Activated naive CD8-positive, alpha-beta T cell treated with anti-CD3 and anti-CD28 coated beads, Interleukin-2, amount 10 ng/mL, durations not matched to agents 7 days and 5 days (primary cell): ENCODE measurements at regions not wholly inside any gene's neighbourhood (a gene's known extent, or its start where the extent isn't known, plus 50 kb on each side); places are given as distances from the start of the nearest gene placed in this dataset.
"Not testable (repeated sequence)": the region's sequence is repeated elsewhere in the genome, so short reads cannot be mapped to it uniquely, and the experiment has no call there.

Experiments
- ATAC-seq: fragments of 150-1000 bp; cut with Tn5 transposase; one replicate; pipeline ENCODE4 v1.10.0; 2021; ENCODE audit warnings: low read depth, moderate library complexity
- POLR2A ChIA-PET: fragments of 350-600 bp; sonication (Branson Sonifier 250); formaldehyde crosslinking; loops from one replicate; lab custom pipeline; 2021; ENCODE audit warnings: antibody characterized with exemption; lab: Charles Lee
- DNase-seq: peaks from one replicate; pipeline ENCODE4 v3.0.0; 2021
- H3K27ac Mint-ChIP-seq: one replicate; pipeline ENCODE4 v1.8.0; 2022; ENCODE audit warnings: mild to moderate bottlenecking, mixed read lengths
- H3K27me3 Mint-ChIP-seq: one replicate; pipeline ENCODE4 v1.8.0; 2022; ENCODE audit warnings: mild to moderate bottlenecking, moderate library complexity, mixed read lengths
- H3K36me3 Mint-ChIP-seq: one replicate; pipeline ENCODE4 v1.8.0; 2021; ENCODE audit warnings: mild to moderate bottlenecking, mixed read lengths
- H3K4me1 Mint-ChIP-seq: one replicate; pipeline ENCODE4 v1.8.0; 2021; ENCODE audit warnings: mixed read lengths
- H3K4me3 Mint-ChIP-seq: one replicate; pipeline ENCODE4 v1.8.0; 2022; ENCODE audit warnings: mild to moderate bottlenecking, moderate library complexity, mixed read lengths
- H3K9me3 Mint-ChIP-seq: one replicate; pipeline ENCODE4 v1.8.0; 2021; ENCODE audit warnings: mixed read lengths

DNA sequence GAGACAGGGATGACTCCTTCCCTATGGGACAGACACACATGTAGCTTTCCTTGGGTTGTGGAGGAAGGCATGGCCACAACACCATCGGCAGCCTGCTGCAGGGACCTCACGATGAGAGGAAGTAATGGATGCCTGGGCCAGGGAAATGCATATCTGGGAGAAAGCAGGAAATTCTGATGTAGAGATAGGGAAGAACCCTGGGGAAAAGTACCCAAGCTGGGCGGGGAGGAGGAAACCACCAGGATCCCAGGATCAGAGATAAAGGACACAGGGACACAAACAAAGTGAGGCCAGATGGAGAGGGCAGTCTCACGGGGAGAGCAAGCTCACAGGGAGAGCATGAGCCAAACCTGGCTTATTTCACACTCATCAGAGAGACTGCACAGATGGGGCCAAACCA lies 294.7 kb upstream of the TEKT4 start:
- H3K9me3 Mint-ChIP-seq, ATAC-seq, POLR2A ChIA-PET, H3K36me3 Mint-ChIP-seq, DNase-seq, H3K4me1 Mint-ChIP-seq, H3K4me3 Mint-ChIP-seq, H3K27me3 Mint-ChIP-seq, H3K27ac Mint-ChIP-seq: not testable (repeated sequence)

DNA sequence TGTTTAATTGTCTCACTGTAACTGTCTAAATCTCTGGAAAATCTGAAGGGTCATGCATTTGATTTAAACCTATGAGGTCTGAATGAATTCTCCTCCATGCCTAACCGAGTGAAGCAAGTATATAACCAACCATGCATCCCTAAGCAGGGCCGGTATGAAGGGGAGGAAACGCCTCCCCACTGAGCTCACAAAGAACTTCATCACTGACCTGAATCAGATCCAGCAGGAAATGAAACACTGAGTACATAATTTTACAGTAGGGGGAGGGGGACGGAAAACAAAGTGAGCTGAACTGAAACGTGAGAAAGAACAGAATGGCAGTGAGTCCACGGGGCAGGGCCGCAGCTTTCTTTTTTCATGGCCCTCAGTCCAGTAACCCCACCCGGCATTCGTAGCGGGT lies 294.1 kb upstream of the TEKT4 start:
- H3K36me3 Mint-ChIP-seq, H3K27me3 Mint-ChIP-seq, DNase-seq, H3K9me3 Mint-ChIP-seq, POLR2A ChIA-PET, H3K4me1 Mint-ChIP-seq, H3K27ac Mint-ChIP-seq, H3K4me3 Mint-ChIP-seq, ATAC-seq: not testable (repeated sequence)

DNA sequence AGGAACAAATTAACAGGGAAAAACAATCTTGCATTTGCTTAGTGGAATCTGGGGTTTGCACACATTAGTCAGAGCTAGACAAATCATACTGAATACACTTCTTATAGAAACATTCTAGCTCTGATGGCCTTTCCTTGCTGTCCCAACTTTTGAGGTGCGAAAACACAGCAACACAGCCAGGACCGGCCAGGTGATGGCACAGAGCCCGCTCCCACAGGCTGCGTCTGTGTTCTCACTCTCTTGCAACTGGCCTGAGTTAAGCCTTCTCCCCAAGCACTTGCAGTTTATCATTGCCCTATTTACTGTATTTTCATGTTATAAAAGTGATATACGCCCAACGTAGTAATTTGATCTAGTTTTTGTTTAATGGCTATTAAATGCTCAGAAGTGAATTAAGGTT lies 292.0 kb upstream of the TEKT4 start:
- H3K9me3 Mint-ChIP-seq, POLR2A ChIA-PET, H3K27ac Mint-ChIP-seq, H3K36me3 Mint-ChIP-seq, H3K4me1 Mint-ChIP-seq, H3K27me3 Mint-ChIP-seq, H3K4me3 Mint-ChIP-seq, ATAC-seq, DNase-seq: not testable (repeated sequence)

DNA sequence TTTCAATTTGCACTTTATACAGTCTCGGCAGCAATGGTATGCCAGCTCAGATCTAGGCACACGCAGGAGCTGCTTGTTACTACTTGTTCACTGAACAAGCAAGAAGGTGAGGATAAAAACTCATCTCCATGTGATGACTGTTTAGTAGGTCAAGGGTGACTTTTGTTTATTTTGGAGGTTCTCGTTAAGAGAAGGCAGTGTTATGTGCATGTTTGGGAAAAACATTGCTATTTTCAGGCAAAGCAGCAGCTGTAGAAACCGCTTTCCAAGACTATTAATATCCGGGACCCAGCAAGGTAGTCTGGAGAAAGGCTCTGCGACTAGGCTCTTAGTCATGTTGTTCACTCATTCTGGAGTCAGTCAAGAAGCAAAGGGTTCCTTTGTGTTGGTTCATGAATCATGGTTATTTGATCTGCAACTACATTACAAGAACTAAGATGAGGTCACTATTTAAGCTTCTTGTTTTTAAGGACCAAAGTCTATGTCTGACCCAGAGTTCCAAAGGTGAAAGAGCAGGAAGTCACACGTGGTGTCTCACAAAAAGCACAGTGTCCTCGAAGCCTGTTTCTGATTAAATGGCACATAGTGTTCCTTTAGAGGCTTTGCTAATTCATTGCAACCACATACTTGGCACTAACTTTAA lies 288.0 kb upstream of the TEKT4 start:
- DNase-seq, H3K27me3 Mint-ChIP-seq, H3K4me3 Mint-ChIP-seq, H3K4me1 Mint-ChIP-seq, H3K27ac Mint-ChIP-seq, ATAC-seq, H3K36me3 Mint-ChIP-seq, POLR2A ChIA-PET, H3K9me3 Mint-ChIP-seq: not testable (repeated sequence)

DNA sequence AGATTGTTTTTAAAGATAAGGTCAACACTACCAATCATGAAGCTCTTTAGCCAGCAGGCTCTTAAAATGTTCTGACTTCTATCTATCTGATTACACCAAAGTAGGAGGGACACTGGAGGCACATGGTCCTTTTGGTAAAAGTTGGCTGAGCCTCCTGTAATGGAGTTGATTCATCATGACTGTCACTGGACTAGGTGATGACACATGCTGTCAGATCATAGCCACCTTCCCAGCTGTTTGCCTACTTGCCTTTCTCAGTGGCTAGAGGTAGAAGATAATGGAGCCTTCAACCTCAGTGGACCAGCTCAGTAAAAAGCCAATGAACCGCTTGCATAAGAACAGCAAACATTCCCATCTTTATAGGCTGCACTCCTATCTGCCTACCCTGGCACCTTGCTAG lies 286.7 kb upstream of the TEKT4 start:
- H3K27ac Mint-ChIP-seq, POLR2A ChIA-PET, ATAC-seq, H3K4me1 Mint-ChIP-seq, H3K9me3 Mint-ChIP-seq, H3K4me3 Mint-ChIP-seq, H3K36me3 Mint-ChIP-seq, H3K27me3 Mint-ChIP-seq, DNase-seq: not testable (repeated sequence)

DNA sequence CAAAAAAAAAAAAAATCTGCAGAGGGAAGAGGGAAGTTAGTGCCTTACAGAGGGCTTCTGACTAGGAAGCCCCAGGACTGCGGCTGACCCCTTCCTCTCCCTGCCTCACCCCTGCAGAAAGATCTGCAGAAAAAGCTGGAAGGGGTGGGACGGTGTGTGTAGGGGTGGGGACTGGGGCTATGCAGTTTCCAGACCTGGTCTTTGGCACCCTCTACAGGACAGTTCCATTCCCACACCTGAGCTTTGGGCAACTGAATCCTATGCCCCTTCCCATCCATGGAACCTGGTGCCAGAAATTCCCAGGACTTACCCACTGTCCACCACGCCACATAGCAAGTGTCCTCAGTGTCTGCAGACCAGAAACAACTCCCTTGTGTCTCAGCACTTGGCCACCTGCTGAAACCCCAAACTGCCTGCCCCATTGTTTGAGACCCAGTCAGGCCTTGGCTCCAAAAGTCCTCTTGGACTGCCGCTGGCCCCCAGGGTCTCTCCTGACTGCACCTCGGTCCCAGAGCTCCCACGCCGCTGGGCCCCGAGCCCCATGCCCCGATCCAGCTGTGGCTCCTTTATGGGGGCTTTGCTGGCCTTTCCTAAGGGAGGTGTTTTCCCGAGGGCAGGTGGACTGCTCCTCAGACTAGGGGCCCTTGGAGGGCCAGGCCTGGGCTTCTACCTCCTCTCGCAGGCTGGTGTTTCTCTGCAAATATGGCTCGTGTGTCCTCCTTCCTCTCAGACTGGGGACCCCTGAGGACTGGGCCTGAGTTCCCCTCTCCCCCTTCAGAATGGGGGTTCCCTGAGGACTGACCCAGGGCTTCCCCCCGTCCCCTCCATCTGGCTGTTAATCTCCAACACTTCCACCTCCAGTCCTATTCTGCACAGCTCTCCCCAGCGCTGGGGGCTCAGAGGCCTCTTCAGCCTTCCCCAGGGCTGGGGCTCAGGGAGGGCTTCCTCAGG lies 284.9 kb upstream of the TEKT4 start:
- POLR2A ChIA-PET, ATAC-seq: not testable (repeated sequence)
- peak; percentile 40 for DNase-seq

DNA sequence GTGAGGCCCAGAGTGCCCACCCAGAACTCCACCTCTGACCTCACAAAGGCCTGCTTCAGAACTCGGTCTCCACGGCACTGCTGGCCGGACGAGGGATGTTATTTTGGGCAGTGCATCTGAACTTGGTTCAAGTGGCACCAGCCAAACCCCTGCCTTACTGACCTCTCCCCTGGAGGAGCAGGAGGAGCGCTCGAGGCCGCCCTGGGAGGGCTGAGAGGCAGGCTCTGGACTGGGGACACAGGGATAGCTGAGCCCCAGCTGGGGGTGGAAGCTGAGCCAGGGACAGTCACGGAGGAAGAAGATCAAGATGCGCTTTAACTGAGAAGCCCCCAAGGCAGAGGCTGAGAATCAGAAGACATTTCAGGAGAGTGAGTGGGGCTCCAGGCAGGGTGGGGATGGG lies 284.2 kb upstream of the TEKT4 start:
- POLR2A ChIA-PET, H3K36me3 Mint-ChIP-seq, H3K9me3 Mint-ChIP-seq, H3K27ac Mint-ChIP-seq, DNase-seq, ATAC-seq, H3K4me1 Mint-ChIP-seq, H3K27me3 Mint-ChIP-seq, H3K4me3 Mint-ChIP-seq: not testable (repeated sequence)

More for the DNA sequence above, 284.9 kb upstream of the TEKT4 start:
- not testable (repeated sequence) for H3K27me3 Mint-ChIP-seq, H3K4me1 Mint-ChIP-seq, H3K27ac Mint-ChIP-seq, H3K9me3 Mint-ChIP-seq, H3K4me3 Mint-ChIP-seq, H3K36me3 Mint-ChIP-seq

DNA sequence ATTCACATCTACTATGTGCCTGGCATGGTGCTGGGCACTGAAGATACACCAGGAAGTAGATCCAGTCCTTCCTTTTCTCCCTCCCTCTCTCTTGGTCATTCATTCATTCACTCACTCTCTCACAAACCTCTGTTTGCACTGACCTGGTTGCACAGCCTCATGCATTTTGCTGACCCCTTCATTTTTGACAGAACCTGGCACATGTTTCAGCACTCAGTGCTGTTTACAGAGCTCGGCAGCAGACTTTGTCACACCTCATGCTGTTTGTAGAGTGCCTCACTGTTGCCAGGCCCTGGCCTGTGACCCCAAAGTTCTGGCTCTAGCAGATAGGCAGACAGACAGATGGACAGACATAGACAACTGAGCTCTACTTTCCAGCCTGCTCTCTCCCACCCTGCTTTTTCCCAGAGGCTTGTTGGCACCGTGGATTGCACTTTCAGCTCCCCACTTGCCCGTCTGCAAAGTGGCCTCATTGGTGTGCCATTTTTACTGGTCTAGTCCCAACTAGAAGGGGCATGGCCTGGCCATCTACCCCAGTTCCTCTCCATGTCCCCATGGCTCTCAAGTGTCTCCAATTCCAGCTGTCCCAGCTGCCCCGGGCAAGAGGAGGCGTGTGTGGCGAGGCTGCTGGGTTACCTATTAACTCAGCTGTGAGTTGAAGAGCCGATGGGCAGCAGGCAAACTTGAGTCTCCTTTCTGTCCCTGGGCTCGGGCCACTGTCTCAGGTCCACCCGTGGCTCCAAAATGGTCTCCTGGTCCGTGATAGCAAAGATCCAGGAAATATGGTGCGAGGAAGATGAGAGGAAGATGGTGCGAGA lies 277.0 kb upstream of the TEKT4 start:
- ATAC-seq, H3K4me3 Mint-ChIP-seq, H3K4me1 Mint-ChIP-seq, H3K27ac Mint-ChIP-seq, H3K27me3 Mint-ChIP-seq, H3K9me3 Mint-ChIP-seq, H3K36me3 Mint-ChIP-seq, POLR2A ChIA-PET, DNase-seq: not testable (repeated sequence)

DNA sequence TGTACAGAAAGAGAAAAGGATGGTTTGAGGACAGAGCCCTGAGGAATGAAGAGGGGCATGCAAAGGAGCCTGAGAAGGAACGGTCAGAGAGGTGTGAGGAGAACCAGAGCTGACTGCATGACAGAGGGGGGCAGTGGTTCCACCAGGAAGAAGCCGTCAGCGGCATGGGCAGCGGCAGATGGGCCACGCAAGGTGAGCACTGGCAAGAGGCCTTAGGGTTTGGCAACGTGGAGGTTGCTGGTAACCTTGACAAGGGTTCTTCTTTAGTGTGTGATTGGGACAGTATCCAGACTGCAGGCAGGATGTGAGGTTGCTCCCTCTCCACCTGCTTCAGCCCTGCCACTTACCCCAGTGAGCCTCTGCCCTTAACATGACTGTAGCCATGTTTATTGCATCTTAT lies 275.3 kb upstream of the TEKT4 start:
- ATAC-seq, H3K9me3 Mint-ChIP-seq, H3K4me1 Mint-ChIP-seq, POLR2A ChIA-PET, H3K27me3 Mint-ChIP-seq, H3K4me3 Mint-ChIP-seq, H3K27ac Mint-ChIP-seq, H3K36me3 Mint-ChIP-seq, DNase-seq: not testable (repeated sequence)

DNA sequence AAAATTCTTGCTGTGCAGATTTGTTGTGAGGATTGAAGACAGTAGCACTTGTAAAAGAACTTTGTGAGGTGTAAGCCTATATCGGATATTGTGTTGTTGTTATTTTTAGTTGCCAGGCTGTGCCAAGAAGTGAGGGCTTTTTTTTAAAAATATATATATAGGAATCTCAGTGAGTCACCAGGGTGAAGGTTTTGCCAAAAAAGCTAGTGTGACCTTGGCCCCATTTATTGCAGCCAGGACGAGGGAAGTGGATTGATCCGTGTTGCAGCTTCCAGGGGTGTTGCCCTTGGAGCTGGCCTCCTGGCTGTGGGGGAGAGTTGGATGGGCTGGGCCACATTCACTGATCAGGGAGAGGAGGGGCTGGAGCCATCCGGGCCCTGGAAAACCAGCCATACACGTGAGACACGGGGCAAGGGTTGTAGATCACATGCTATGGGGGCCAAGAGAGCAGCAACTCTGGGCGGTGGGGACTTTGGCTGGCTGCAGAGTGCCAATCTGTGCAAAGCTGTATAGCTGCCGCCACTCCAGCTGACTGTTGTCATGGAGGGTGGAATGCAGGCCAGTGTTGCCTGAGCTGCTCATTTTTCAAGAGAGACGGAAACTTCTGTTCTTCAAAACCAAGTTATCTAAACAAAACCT lies 273.0 kb upstream of the TEKT4 start:
- POLR2A ChIA-PET: interaction anchor here (0.6 kb wide), 1 partner anchor 35 kb away, joined by 3 read pairs; no protein-coding TSS in a partner anchor
- H3K9me3 Mint-ChIP-seq, H3K27me3 Mint-ChIP-seq, H3K4me3 Mint-ChIP-seq, H3K4me1 Mint-ChIP-seq, H3K36me3 Mint-ChIP-seq, ATAC-seq, DNase-seq, H3K27ac Mint-ChIP-seq: not testable (repeated sequence)

DNA sequence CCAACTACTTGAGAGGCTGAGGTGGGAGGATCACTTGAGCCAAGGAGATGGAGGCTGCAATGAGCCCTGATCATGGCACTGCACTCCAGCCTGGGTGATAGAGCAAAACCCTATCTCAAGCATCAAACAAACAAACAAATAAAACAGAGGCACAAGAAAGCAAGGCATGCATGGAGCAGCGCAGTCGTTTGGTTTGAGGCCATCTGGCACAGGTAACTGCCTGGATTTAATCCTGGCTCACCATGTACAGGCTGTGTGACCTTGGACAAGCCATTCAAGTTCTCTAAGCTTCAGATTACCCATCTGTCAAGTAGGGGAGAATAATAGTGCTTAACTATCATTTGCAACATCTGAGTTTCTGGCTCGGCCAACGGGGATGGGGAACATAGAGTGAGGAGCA lies 270.3 kb upstream of the TEKT4 start:
- H3K27me3 Mint-ChIP-seq, H3K9me3 Mint-ChIP-seq, H3K27ac Mint-ChIP-seq, POLR2A ChIA-PET, H3K36me3 Mint-ChIP-seq, H3K4me1 Mint-ChIP-seq, DNase-seq, H3K4me3 Mint-ChIP-seq, ATAC-seq: not testable (repeated sequence)

DNA sequence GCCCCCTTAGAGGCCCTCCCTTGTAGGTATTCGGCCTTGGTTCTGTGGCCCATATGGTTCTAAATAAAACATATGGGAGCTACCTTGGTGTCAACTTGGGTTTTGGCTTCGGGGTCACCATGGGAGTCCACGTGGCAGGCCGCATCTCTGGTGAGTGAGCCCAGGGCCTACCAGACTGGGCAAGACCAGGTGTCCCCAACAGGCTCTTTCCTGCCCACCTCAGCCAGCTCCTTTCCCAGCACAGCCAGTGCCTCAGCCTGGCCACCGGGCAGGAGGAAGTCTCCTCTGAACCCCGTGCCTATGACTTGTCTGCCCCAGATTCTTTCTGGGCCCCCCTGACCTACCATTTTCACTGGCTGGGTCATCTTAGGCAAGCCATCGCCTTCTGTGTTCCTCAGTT lies 268.8 kb upstream of the TEKT4 start:
- H3K27me3 Mint-ChIP-seq: peaks cover 6% of the 10 kb centered on the region
- DNase-seq (no peak), ATAC-seq (no peak)
- no peaks in the 10 kb centered on the region for H3K9me3 Mint-ChIP-seq
- POLR2A ChIA-PET: no interaction called here
- H3K36me3 Mint-ChIP-seq: no peaks in the 10 kb centered on the region
- no peaks in the 10 kb centered on the region for H3K4me1 Mint-ChIP-seq
- no peak overlapping the region for H3K4me3 Mint-ChIP-seq
- H3K27ac Mint-ChIP-seq: no peak overlapping the region

DNA sequence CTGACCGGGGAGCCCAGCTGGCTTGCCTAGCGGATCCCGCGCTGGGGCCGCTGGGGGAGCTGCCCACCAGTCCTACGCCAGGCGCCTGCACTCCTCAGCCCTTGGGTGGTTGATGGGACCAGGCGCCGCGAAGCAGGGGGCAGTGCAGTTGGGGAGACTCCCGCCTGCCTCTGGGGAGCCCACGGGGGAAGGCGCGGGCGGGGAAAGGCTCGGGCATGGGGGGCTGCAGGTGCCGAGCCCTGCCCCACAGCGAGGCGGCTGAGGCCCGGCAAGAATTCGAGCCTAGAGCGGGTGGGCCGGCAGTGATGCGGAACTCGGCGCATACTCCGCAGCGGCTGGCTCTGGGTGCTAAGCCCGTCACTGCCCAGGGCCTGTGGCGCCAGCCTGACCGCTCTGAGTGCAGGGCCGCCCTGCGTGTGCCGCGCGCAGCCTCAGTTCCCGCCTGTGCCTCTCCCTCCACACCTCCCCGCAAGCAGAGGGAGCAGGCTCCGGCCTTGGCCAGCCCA lies 249.1 kb upstream of the TEKT4 start:
- Mint-ChIP-seq H3K4me1 (no peaks in the 10 kb centered on the region), H3K27ac (no peak overlapping the region), H3K27me3 (peaks cover 9% of the 10 kb centered on the region), H3K36me3 (no peaks in the 10 kb centered on the region), H3K9me3 (no peaks in the 10 kb centered on the region), H3K4me3 (no peak overlapping the region)
- POLR2A ChIA-PET: no interaction called here
- DNase-seq: no peak
- no peak for ATAC-seq
